HEK293T (cell line): ENCODE measurements at regions not wholly inside any gene's neighbourhood (a gene's known extent, or its start where the extent isn't known, plus 50 kb on each side); places are given as distances from the start of the nearest gene placed in this dataset.

Source experiments
- CTCF ChIA-PET: fragments of 350-600 bp; formaldehyde crosslinking; extraction: SDS; loops from one replicate; lab custom pipeline; 2021; ENCODE audit warnings: antibody characterized with exemption, inconsistent platforms; lab: Yijun Ruan, JAX
- POLR2A ChIA-PET: fragments of 350-600 bp; formaldehyde crosslinking; extraction: SDS; loops from one replicate; lab custom pipeline; 2020; ENCODE audit warnings: antibody characterized with exemption, inconsistent platforms; lab: Yijun Ruan, JAX
- DNase-seq: peaks from one replicate; pipeline ENCODE4 v3.0.0; 2012; ENCODE audit warnings: mixed read lengths; ENCODE audit errors: extremely low spot score
- ARNT ChIP-seq: fragments of 450-650 bp; IDR thresholded peaks from 2 replicates; pipeline ENCODE4 v1.6.1; 2017; ENCODE audit warnings: mild to moderate bottlenecking
- BHLHE40 ChIP-seq: fragments of 450-650 bp; IDR thresholded peaks from 2 replicates; pipeline ENCODE4 v1.6.1; 2016; ENCODE audit warnings: mild to moderate bottlenecking, moderate library complexity, borderline replicate concordance
- CTBP1 ChIP-seq: fragments of 450-650 bp; IDR thresholded peaks from 2 replicates; pipeline ENCODE4 v1.6.1; 2016; ENCODE audit warnings: borderline replicate concordance
- ELF4 ChIP-seq: fragments of 450-650 bp; IDR thresholded peaks from 2 replicates; pipeline ENCODE4 v1.6.1; 2017; ENCODE audit warnings: antibody characterized with exemption
- FOXA1 ChIP-seq: fragments of 450-650 bp; IDR thresholded peaks from 2 replicates; pipeline ENCODE4 v1.6.1; 2016; ENCODE audit warnings: mild to moderate bottlenecking
- FOXK2 ChIP-seq: fragments of 450-650 bp; IDR thresholded peaks from 2 replicates; pipeline ENCODE4 v1.6.1; 2016; ENCODE audit warnings: mild to moderate bottlenecking
- FOXM1 ChIP-seq: fragments of 450-650 bp; IDR thresholded peaks from 2 replicates; pipeline ENCODE4 v1.6.1; 2017; ENCODE audit warnings: mild to moderate bottlenecking, borderline replicate concordance
- HDGF ChIP-seq: fragments of 450-650 bp; IDR thresholded peaks from 2 replicates; pipeline ENCODE4 v1.6.1; 2017; ENCODE audit warnings: antibody characterized with exemption, borderline replicate concordance
- L3MBTL2 ChIP-seq: fragments of 450-650 bp; conservative IDR thresholded peaks from 2 replicates; pipeline ENCODE4 v1.6.1; 2016; ENCODE audit warnings: mild to moderate bottlenecking
- LEF1 ChIP-seq: fragments of 450-650 bp; IDR thresholded peaks from 2 replicates; pipeline ENCODE4 v1.6.1; 2017; ENCODE audit warnings: mild to moderate bottlenecking, borderline replicate concordance
- NFRKB ChIP-seq: fragments of 450-650 bp; IDR thresholded peaks from 2 replicates; pipeline ENCODE4 v1.6.1; 2016; ENCODE audit warnings: mild to moderate bottlenecking, moderate library complexity
- SP1 ChIP-seq: fragments of 450-650 bp; IDR thresholded peaks from 2 replicates; pipeline ENCODE4 v1.6.1; 2017
- SUZ12 ChIP-seq: fragments of 450-650 bp; IDR thresholded peaks from 2 replicates; pipeline ENCODE4 v1.6.1; 2016; ENCODE audit warnings: mild to moderate bottlenecking
- TARDBP ChIP-seq: fragments of 450-650 bp; IDR thresholded peaks from 2 replicates; pipeline ENCODE4 v1.6.1; 2016
- ZNF384 ChIP-seq: fragments of 450-650 bp; IDR thresholded peaks from 2 replicates; pipeline ENCODE4 v1.6.1; 2016
- TF ChIP-seq, protein P1 (sequence below): fragments of 450-650 bp; IDR thresholded peaks from 2 replicates; pipeline ENCODE4 v1.6.1; 2016

DNA sequence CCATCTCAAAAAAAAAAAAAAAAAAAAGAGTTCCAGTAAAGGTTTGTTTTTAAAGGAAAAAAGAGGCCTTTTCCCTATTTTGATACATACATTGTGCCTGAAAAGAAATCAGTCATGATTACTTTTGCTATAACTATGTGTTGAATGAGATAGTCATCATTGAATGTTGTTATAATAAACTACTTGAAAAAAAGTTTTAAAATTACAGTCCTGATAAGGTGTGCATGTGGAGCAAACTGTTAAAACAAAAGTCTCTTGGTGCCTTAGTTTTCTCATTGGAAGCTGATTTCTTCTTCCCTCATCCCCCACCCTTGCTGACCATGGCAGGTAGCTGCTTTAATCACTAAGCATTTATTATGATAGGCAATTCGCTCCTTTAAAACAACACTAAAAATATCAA is 172.3 kb upstream of the TBCA start:
- ChIA-PET POLR2A (interaction anchor here (1.6 kb wide), 1 partner anchor 9 kb away, joined by 8 read pairs; no protein-coding TSS in a partner anchor), CTCF (interaction anchor here (0.7 to 0.8 kb wide), 2 partner anchors 59 to 232 kb away, joined by 3 to 4 read pairs; no protein-coding TSS in a partner anchor)
- TF ChIP-seq CTBP1: no peak
- peak; percentile 82 for TF ChIP-seq ZNF384
- TF ChIP-seq ARNT: no peak
- TF ChIP-seq FOXK2: no peak
- TF ChIP-seq LEF1: no peak
- no peak for DNase-seq

DNA sequence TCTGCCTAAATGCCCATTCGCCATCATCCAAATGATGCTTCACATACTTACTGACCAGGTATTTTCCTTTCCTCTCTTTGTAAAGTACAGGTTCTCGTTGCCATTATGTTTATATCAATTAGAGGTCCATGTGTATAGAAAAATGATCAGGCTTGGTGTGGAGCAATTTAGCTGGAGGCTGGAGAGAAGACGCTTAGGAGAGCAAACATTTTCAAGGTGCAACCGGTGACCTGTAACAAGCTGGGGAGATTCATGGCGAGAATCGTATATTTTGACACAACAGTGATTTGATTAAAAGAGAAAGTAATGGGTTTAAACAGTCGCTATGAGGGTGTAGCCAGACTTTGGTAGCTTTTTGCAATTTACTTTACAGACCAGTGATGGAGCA is 170.9 kb upstream of the TBCA start:
- POLR2A ChIA-PET: no interaction called here
- no peak for DNase-seq
- CTCF ChIA-PET: interaction anchor here (0.6 to 1.5 kb wide), 2 partner anchors 30 to 60 kb away, joined by 3 read pairs; no protein-coding TSS in a partner anchor
- TF ChIP-seq FOXM1: no peak
- TF ChIP-seq, protein P1, sequence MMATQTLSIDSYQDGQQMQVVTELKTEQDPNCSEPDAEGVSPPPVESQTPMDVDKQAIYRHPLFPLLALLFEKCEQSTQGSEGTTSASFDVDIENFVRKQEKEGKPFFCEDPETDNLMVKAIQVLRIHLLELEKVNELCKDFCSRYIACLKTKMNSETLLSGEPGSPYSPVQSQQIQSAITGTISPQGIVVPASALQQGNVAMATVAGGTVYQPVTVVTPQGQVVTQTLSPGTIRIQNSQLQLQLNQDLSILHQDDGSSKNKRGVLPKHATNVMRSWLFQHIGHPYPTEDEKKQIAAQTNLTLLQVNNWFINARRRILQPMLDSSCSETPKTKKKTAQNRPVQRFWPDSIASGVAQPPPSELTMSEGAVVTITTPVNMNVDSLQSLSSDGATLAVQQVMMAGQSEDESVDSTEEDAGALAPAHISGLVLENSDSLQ: no peak
- no peak for TF ChIP-seq ARNT
- no peak for TF ChIP-seq CTBP1
- TF ChIP-seq FOXK2: no peak
- TF ChIP-seq SUZ12: no peak
- TF ChIP-seq ZNF384: no peak
- TF ChIP-seq LEF1: no peak
- TF ChIP-seq NFRKB: no peak

DNA sequence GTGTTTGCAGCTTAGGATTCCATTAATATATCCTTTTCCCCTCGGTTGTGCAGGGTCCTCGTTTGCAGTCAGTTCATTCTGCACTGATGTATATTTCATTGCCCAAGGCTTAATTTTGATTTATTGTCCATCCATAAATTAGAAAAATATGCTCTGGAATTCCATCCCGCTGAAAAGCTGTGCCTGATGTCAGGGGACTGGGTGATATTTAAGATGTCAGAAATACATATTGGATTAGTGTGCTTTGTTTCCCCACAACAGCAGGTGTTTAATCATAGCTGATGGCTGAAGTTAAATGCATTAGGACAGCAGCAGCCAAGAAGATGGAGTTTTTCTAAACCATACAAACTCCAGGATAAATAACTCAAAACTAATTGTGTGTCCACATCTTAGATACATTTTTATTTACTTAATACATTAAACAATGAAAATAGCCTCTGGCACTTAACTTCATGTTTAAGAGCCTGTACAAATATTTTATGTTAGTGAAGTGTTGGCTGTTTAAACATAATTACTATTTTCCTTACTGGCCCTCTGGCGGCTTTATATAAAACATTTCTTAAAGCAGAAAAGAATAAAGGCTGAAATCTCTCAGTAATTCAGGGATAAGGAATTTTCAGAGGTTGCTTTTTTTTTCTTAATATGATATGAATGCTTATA is 170.4 kb upstream of the TBCA start:
- TF ChIP-seq ARNT (no peak), ZNF384 (no peak), ELF4 (no peak), NFRKB (no peak), LEF1 (no peak), BHLHE40 (no peak), SP1 (no peak), FOXM1 (no peak), FOXA1 (0 out of 2 replicates have a peak, but pooled peaks have one; percentile 26), TARDBP (no peak), FOXK2 (no peak), HDGF (no peak), L3MBTL2 (no peak), CTBP1 (peak; percentile 59; the same call in 1 of the 2 replicates), SUZ12 (no peak)
- TF ChIP-seq, protein P1: peak; percentile 89
- no peak for DNase-seq
- CTCF ChIA-PET: interaction anchor here (0.6 to 1.5 kb wide), 4 partner anchors 16 to 684 kb away, joined by 3 to 5 read pairs (median 3); no protein-coding TSS in a partner anchor
- POLR2A ChIA-PET: no interaction called here

DNA sequence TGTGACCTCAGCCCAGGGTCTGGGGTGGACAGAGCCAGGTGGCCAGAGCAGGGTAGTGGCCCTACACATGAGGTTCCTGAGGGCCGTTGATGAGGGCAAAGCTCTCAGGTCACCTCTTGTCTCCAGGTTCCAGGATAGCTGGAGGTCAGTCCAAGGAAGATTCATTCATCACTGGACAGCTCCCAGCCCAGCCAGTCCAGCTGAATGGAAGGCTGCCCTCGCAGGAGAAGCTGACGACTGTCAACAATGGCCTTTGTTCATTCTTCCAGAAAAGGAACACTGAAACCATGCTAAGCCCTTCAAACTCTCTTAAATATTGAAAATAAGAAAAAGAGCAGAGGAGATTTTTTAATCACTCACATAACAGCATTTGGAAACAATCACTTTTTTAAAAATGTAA is 169.7 kb upstream of the TBCA start:
- DNase-seq: no peak
- CTCF ChIA-PET: interaction anchor here (0.6 to 0.7 kb wide), 2 partner anchors 15 to 684 kb away, joined by 3 to 5 read pairs; no protein-coding TSS in a partner anchor
- POLR2A ChIA-PET: interaction anchor here (1.0 kb wide), 1 partner anchor 100 kb away, joined by 3 read pairs; no protein-coding TSS in a partner anchor
- TF ChIP-seq FOXA1 (no peak), CTBP1 (no peak), FOXM1 (no peak), SP1 (no peak), L3MBTL2 (no peak)

DNA sequence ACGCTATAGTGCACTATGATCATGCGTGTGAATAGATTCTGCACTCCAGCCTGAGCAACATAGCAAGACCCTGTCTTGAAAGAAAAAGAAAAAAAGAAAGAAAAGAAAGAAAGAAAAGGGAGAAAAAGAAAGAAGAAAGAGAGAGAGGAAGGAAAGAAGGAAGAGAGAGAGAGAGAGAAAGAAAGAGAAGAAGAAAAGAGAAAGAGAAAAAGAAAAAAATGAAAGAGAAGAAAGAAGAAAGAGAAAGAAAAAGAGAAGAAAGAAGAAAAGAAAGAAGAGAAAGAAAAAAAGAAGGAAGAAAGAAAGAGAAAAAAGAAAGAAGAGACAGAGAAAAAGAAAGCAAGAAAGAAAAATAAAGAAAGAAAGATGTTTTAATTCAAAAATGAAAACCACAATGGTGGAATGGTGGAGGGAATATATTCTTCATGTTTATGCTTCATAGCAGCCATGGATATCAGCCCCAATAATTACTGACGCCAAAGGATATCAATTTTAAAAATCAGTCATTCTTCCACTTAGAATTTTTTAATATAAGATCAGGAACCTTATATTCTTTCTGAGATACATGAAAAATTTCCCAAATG is 168.7 kb upstream of the TBCA start:
- DNase-seq: no peak
- CTCF ChIA-PET: no interaction called here
- no peak for TF ChIP-seq ARNT
- TF ChIP-seq SUZ12: no peak
- TF ChIP-seq BHLHE40: no peak
- POLR2A ChIA-PET: interaction anchor here (1.0 kb wide), 1 partner anchor 99 kb away, joined by 3 read pairs; no protein-coding TSS in a partner anchor

DNA sequence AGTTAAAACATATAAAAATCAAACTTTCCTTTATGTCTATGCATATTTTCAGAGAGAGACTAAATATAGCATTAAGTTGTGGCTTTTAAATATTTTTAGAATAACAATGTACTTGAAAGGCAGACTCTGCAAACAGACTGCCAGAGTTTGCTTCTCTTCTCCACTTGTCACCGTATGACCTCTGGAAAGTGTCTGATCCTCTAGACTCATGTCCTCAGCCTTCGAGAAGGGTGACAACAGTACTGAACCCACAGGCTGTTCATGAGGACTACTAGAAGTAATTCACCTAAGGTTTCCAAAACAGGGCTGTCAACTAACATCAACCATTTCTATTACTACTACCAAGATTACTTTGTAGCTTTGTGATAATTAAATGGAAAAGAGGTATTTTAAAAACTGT is 167.7 kb upstream of the TBCA start:
- DNase-seq: no peak
- ChIA-PET CTCF (interaction anchor here (0.6 kb wide), 1 partner anchor 67 kb away, joined by 6 read pairs; no protein-coding TSS in a partner anchor), POLR2A (no interaction called here)
- TF ChIP-seq SP1: no peak
- no peak for TF ChIP-seq SUZ12
- TF ChIP-seq LEF1: no peak
- no peak for TF ChIP-seq FOXA1
- no peak for TF ChIP-seq FOXK2
- TF ChIP-seq HDGF: no peak
- TF ChIP-seq, protein P1: no peak
- no peak for TF ChIP-seq TARDBP
- TF ChIP-seq FOXM1: no peak
- no peak for TF ChIP-seq ARNT
- no peak for TF ChIP-seq BHLHE40
- TF ChIP-seq ZNF384: no peak
- no peak for TF ChIP-seq CTBP1
- TF ChIP-seq NFRKB: no peak
- no peak for TF ChIP-seq ELF4
